Transverse colon (tissue), 4 donors: ENCODE measurements at regions not wholly inside any gene's neighbourhood (a gene's known extent, or its start where the extent isn't known, plus 50 kb on each side); places are given as distances from the start of the nearest gene placed in this dataset.

Experiments used
- DNase-seq: peaks from one replicate; pipeline ENCODE4 v3.0.0-alpha.2; 2019
- H3K27ac ChIP-seq, 4 donors: fragments of 200-600 bp; sonication (generic); 2 replicates each; pipeline ENCODE4 v1.5.1; 2016 to 2018; ENCODE audit warnings: inconsistent platforms in 4 of 4
- H3K27me3 ChIP-seq: fragments of 200-600 bp; sonication (generic); 2 replicates; pipeline ENCODE4 v1.5.1; 2017; ENCODE audit warnings: inconsistent platforms
- H3K36me3 ChIP-seq, 4 donors: fragments of 200-600 bp; sonication (generic); 2 replicates each; pipeline ENCODE4 v1.5.1; 2017 to 2019; ENCODE audit warnings: inconsistent platforms in 4 of 4
- H3K4me1 ChIP-seq, 4 donors: fragments of 200-600 bp; sonication (generic); 2 replicates each; pipeline ENCODE4 v1.5.1; 2017 to 2020; ENCODE audit warnings: inconsistent platforms in 4 of 4
- H3K4me3 ChIP-seq, 4 donors: fragments of 200-600 bp; sonication (generic); 1 replicate in 1 of 4; 2 replicates in 3 of 4; pipeline versions ENCODE4 v1.5.1 to v1.6.1; 2017 to 2019; ENCODE audit warnings: inconsistent platforms in 4 of 4
- H3K9me3 ChIP-seq, 2 donors: fragments of 200-600 bp; sonication (generic); 2 replicates each; pipeline ENCODE4 v1.5.1; 2017 to 2019; ENCODE audit warnings: inconsistent platforms in 2 of 2
- CTCF ChIP-seq, 5 experiments: fragments of 200-600 bp in 3 of 5; fragments of 450-650 bp in 2 of 5; sonication (generic) in 3 of 5; IDR thresholded peaks; 1 replicate in 2 of 5; 2 replicates in 3 of 5; pipeline ENCODE4 v1.5.1; 2016 to 2017; ENCODE audit warnings: antibody characterized with exemption in 5 of 5, inconsistent platforms in 3 of 5, mild to moderate bottlenecking in 2 of 5, moderate library complexity in 1 of 5
- EP300 ChIP-seq: sonication (generic); formaldehyde crosslinking; IDR thresholded peaks from one replicate; pipeline ENCODE4 v1.6.1; 2017; ENCODE audit warnings: antibody characterized with exemption, low read depth
- POLR2A ChIP-seq: fragments of 450-650 bp; IDR thresholded peaks from one replicate; pipeline ENCODE4 v1.6.1; 2016; ENCODE audit warnings: antibody characterized with exemption, mild to moderate bottlenecking, moderate library complexity
- POLR2AphosphoS5 ChIP-seq, 3 donors: sonication (generic); formaldehyde crosslinking; IDR thresholded peaks; one replicate each; pipeline ENCODE4 v1.6.1; 2016; ENCODE audit warnings: antibody characterized with exemption in 3 of 3
- WGBS, 2 donors: methylation state at CpG; one replicate each; pipeline ENCODE4 v1.1.5; 2018; ENCODE audit warnings: low coverage in 1 of 2; 5-methylcytosine and 5-hydroxymethylcytosine counted together
- in situ Hi-C, 4 donors: fragments of 200-750 bp; cut with MboI; loops; one replicate each; pipeline versions ENCODE4 v1.15.0 to v1.15.1; 2017; ENCODE audit warnings: low sequenced_read_pairs in 3 of 4, low pct_ligation_motif_present in 1 of 4, low pct_unique_long_range_greater_than_20kb in 1 of 4
- intact Hi-C: fragments of 100-400 bp; cut with DNase I; formaldehyde crosslinking; loops from one replicate; pipeline ENCODE4 v1.15.1; 2023; ENCODE audit warnings: low total_unique reads

- H3K36me3 ChIP-seq: no peaks in the 10 kb centered on the region
- TF ChIP-seq EP300 (no peak), POLR2AphosphoS5 (IDR thresholded peaks at IDR 0.05) (no peak), CTCF (IDR thresholded peaks at IDR 0.05) (no peak)
- H3K27ac ChIP-seq: no peak overlapping the region
- no peak overlapping the region for H3K4me3 ChIP-seq
- no peak for DNase-seq
- no peaks in the 10 kb centered on the region for H3K4me1 ChIP-seq
- H3K9me3 ChIP-seq: no peaks in the 10 kb centered on the region
- in situ Hi-C loops: no loop called here
- no peaks in the 10 kb centered on the region for H3K27me3 ChIP-seq
- 45 to 57% methylated on average over 1 to 2 of the region's 2 CpGs for WGBS, 2 donors
- intact Hi-C loops: no loop called here
Observed at GRCh38 chr20:48311956-48312355, 515.8 kb downstream of the PREX1 start.

DNA sequence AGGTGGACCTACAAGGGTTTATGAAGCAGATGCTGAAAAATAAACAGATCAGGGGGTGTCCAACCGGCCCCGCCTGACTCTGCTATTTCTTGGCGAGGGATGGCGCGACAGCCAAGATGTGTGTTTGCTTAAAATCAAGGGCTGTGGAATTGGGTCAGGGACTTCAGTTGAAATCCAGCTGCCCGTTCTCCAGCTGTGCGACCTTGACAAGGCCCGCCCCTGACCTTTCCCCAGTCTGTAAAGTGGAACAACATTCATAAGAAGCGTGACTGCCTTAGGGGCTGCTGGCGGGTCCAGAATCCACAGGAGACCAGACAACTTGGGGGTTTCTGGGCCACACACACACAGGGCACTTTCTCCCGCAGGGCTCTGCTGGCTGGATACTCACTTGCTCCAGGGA, 517.5 kb downstream of the PREX1 start:
- intact Hi-C loops: no loop called here
- Histone ChIP-seq H3K4me1 (no peaks in the 10 kb centered on the region), H3K9me3 (no peaks in the 10 kb centered on the region), H3K4me3 (no peak overlapping the region), H3K27ac (no peak overlapping the region), H3K27me3 (peaks cover 5% of the 10 kb centered on the region), H3K36me3 (no peaks in the 10 kb centered on the region)
- in situ Hi-C loops: no loop called here
- DNase-seq: no peak
- TF ChIP-seq EP300 (no peak), POLR2AphosphoS5 (IDR thresholded peaks at IDR 0.05) (no peak), POLR2A (no peak), CTCF (IDR thresholded peaks at IDR 0.05) (no peak)
- WGBS, 2 donors: 60 to 69% methylated on average over 1 to 11 of the region's 11 CpGs

DNA sequence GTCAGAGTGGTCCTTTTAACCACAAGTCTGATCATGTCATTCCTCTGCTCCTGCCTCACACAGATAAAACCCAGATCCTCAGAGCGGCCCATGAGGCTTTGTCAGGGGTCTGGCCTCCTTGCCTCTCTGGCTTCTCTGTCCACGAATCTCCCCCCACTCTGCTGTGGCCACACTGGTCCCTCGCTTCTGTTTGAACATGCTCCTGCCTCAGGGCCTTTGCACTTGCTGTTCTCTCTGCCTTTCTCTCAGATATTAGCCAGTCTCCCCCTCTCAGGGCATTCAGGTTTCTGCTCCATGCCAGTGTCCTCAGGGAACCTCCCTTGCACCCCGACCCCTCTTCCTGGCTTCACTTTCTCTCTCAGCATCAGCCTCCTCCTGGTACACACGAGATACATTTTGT, 518.5 kb downstream of the PREX1 start:
- intact Hi-C loops (loop anchor here (5.0 kb wide), 1 partner anchor 1998 kb away; no protein-coding TSS in a partner anchor), in situ Hi-C loops (no loop called here)
- H3K4me1 ChIP-seq: no peaks in the 10 kb centered on the region
- no peaks in the 10 kb centered on the region for H3K9me3 ChIP-seq
- no peaks in the 10 kb centered on the region for H3K36me3 ChIP-seq
- H3K4me3 ChIP-seq: no peak overlapping the region
- no peak overlapping the region for H3K27ac ChIP-seq
- TF ChIP-seq POLR2A (no peak), CTCF (IDR thresholded peaks at IDR 0.05) (no peak), EP300 (no peak), POLR2AphosphoS5 (IDR thresholded peaks at IDR 0.05) (no peak)
- H3K27me3 ChIP-seq: peaks cover 5% of the 10 kb centered on the region
- WGBS, 2 donors: 64 to 73% methylated on average over 2 to 5 of the region's 5 CpGs
- no peak for DNase-seq

GRCh38 chr20:48308882-48309281, 518.9 kb downstream of the PREX1 start:
- no peak overlapping the region for H3K4me3 ChIP-seq
- TF ChIP-seq CTCF (IDR thresholded peaks at IDR 0.05) (no peak), EP300 (no peak), POLR2A (no peak), POLR2AphosphoS5 (IDR thresholded peaks at IDR 0.05) (no peak)
- in situ Hi-C loops: no loop called here
- H3K27me3 ChIP-seq: peaks cover 5% of the 10 kb centered on the region
- no peak overlapping the region for H3K27ac ChIP-seq
- H3K4me1 ChIP-seq: no peaks in the 10 kb centered on the region
- no peak for DNase-seq
- H3K9me3 ChIP-seq: no peaks in the 10 kb centered on the region
- WGBS, 2 donors: 0 to 54% methylated on average over 1 to 6 of the region's 6 CpGs
- no peaks in the 10 kb centered on the region for H3K36me3 ChIP-seq
- intact Hi-C loops: loop anchor here (5.0 kb wide), 1 partner anchor 1998 kb away; no protein-coding TSS in a partner anchor
